ENCODE measurements at regions not wholly inside any gene's neighbourhood (a gene's known extent, or its start where the extent isn't known, plus 50 kb on each side); places are given as distances from the start of the nearest gene placed in this dataset.
A peak's percentile ranks its signal among the peaks of the same experiment; 100 is the strongest.

GRCh38 chr17:68782789-68783188 is 172.4 kb downstream of the ABCA8 start:
- POLR2A ChIA-PET (ENCODE audit: low non-redundant PET) = no interaction called here

GRCh38 chr17:68780596-68780995 is 174.6 kb downstream of the ABCA8 start:
- ChIA-PET POLR2A (ENCODE audit: low non-redundant PET) (no interaction called here), CTCF (no interaction called here)
- TF ChIP-seq, protein P1, sequence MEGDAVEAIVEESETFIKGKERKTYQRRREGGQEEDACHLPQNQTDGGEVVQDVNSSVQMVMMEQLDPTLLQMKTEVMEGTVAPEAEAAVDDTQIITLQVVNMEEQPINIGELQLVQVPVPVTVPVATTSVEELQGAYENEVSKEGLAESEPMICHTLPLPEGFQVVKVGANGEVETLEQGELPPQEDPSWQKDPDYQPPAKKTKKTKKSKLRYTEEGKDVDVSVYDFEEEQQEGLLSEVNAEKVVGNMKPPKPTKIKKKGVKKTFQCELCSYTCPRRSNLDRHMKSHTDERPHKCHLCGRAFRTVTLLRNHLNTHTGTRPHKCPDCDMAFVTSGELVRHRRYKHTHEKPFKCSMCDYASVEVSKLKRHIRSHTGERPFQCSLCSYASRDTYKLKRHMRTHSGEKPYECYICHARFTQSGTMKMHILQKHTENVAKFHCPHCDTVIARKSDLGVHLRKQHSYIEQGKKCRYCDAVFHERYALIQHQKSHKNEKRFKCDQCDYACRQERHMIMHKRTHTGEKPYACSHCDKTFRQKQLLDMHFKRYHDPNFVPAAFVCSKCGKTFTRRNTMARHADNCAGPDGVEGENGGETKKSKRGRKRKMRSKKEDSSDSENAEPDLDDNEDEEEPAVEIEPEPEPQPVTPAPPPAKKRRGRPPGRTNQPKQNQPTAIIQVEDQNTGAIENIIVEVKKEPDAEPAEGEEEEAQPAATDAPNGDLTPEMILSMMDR (conservative IDR thresholded peaks at IDR 0.05; ENCODE audit: low read depth) = no peak
- no peak for DNase-seq (ENCODE audit: low spot score)
- H3K27ac ChIP-seq = no peak overlapping the region

More at GRCh38 chr17:68782789-68783188, 172.4 kb downstream of the ABCA8 start:
- no peak overlapping the region for H3K27ac ChIP-seq
- no peak for DNase-seq (ENCODE audit: low spot score)
- TF ChIP-seq, protein P1 (conservative IDR thresholded peaks at IDR 0.05; ENCODE audit: low read depth) = no peak
- CTCF ChIA-PET = no interaction called here

DNA sequence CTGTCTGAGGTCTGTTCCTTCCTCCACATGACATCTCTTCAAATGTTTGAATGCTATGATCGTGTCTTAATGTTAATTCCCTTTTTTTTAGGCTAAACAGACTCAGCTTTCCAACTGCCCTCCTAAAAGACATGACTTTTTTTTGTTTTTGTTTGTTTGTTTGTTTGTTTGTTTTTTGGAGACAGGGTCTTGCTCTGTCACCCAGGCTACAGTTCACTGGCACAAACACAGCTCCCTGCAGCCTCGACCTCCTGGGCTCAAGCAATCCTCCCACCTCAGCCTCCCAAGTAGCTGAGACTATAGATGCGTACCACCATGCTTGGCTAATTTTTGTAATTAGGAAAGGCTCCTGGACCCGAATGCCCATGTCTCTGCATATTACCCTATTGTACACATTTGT is 176.5 kb downstream of the ABCA8 start:
- DNase-seq (ENCODE audit: low spot score) = no peak
- ChIA-PET POLR2A (ENCODE audit: low non-redundant PET) (no interaction called here), CTCF (interaction anchor here (0.7 kb wide), 1 partner anchor 455 kb away, joined by 3 read pairs; no protein-coding TSS in a partner anchor)
- no peak overlapping the region for H3K27ac ChIP-seq
- TF ChIP-seq, protein P1 (conservative IDR thresholded peaks at IDR 0.05; ENCODE audit: low read depth) = no peak

GRCh38 chr17:68777856-68778694 is 176.9 kb upstream of the FAM20A start:
- no peak overlapping the region for H3K27ac ChIP-seq
- TF ChIP-seq, protein P1 (conservative IDR thresholded peaks at IDR 0.05; ENCODE audit: low read depth) = no peak
- ChIA-PET POLR2A (ENCODE audit: low non-redundant PET) (no interaction called here), CTCF (interaction anchor here (0.7 kb wide), 1 partner anchor 192 kb away, joined by 4 read pairs; no protein-coding TSS in a partner anchor)
- no peak for DNase-seq (ENCODE audit: low spot score)

DNA sequence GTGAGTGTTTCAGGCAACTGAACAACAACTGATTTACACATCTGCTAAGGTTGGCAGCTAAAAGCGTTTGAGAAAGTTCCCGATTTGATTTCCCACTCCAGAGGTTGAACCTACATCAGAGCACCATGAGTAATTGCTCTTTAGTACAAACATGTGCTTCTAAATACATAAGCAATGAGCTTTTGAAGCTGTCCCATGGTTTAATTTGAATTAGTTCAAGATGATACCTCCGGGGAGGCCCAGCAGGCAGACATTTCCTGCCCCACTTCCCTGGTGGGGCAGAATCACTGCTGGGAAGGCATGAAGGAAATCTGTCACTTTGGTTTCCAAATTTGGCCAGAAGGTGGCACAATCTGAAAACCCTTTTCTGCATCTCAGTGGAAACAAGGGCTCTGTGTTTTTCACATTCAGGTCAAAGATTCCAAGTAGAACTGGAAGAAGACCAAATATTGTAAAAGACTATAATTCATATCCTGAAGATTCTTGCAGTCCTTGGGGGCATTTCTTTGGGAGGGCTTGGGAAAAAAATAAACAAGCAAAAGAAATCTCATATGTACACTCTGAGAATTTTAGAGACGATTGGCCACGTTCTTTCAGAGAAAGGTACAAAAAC is 176.2 kb upstream of the FAM20A start:
- DNase-seq (ENCODE audit: low spot score) = peak; percentile 40
- H3K27ac ChIP-seq = no peak overlapping the region
- CTCF ChIA-PET = interaction anchor here (0.7 kb wide), 1 partner anchor 193 kb away, joined by 4 read pairs; no protein-coding TSS in a partner anchor
- POLR2A ChIA-PET (ENCODE audit: low non-redundant PET) = no interaction called here
- TF ChIP-seq, protein P1 (conservative IDR thresholded peaks at IDR 0.05; ENCODE audit: low read depth) = peak; percentile 84

- no peak for DNase-seq (ENCODE audit: low spot score)
- TF ChIP-seq, protein P1 (conservative IDR thresholded peaks at IDR 0.05; ENCODE audit: low read depth) = no peak
- POLR2A ChIA-PET (ENCODE audit: low non-redundant PET) = no interaction called here
- CTCF ChIA-PET = interaction anchor here (1.2 kb wide), 1 partner anchor 12 kb away, joined by 3 read pairs; no protein-coding TSS in a partner anchor
- no peak overlapping the region for H3K27ac ChIP-seq
Observed at GRCh38 chr17:68776451-68776850, 175.3 kb upstream of the FAM20A start.

Measured in RWPE1 (cell line).